Ishikawa (cell line): ENCODE measurements at regions not wholly inside any gene's neighbourhood (a gene's known extent, or its start where the extent isn't known, plus 50 kb on each side); places are given as distances from the start of the nearest gene placed in this dataset.

ENCODE experiments used
- CEBPB ChIP-seq: IDR thresholded peaks from 2 replicates; pipeline ENCODE4 v1.6.1; 2012
- CREB1 ChIP-seq: IDR thresholded peaks from 2 replicates; pipeline ENCODE4 v1.6.1; 2012; ENCODE audit warnings: low read depth
- EP300 ChIP-seq: IDR thresholded peaks from 2 replicates; pipeline ENCODE4 v1.6.1; 2012; ENCODE audit warnings: borderline replicate concordance
- MAX ChIP-seq: IDR thresholded peaks from 2 replicates; pipeline ENCODE4 v1.6.1; 2012
- NFIC ChIP-seq: IDR thresholded peaks from 2 replicates; pipeline ENCODE4 v1.6.1; 2012
- RAD21 ChIP-seq: IDR thresholded peaks from 2 replicates; pipeline ENCODE4 v1.6.1; 2012; ENCODE audit warnings: low read depth
- REST ChIP-seq: IDR thresholded peaks from 2 replicates; pipeline ENCODE4 v1.6.1; 2012; ENCODE audit warnings: low read depth, mild to moderate bottlenecking
- TAF1 ChIP-seq: IDR thresholded peaks from 2 replicates; pipeline ENCODE4 v1.6.1; 2012; ENCODE audit warnings: low read depth, mild to moderate bottlenecking
- TCF12 ChIP-seq: IDR thresholded peaks from 2 replicates; pipeline ENCODE4 v1.6.1; 2012; ENCODE audit warnings: low read depth
- USF1 ChIP-seq: IDR thresholded peaks from 2 replicates; pipeline ENCODE4 v1.6.1; 2012
- YY1 ChIP-seq: IDR thresholded peaks from 2 replicates; pipeline ENCODE4 v1.6.1; 2012; ENCODE audit warnings: low read depth

GRCh38 chr12:131570596-131570995, 140.3 kb upstream of the SFSWAP start:
- TF ChIP-seq USF1 (no peak), CEBPB (no peak), REST (no peak), YY1 (no peak), EP300 (no peak), TAF1 (no peak), NFIC (no peak), CREB1 (no peak), MAX (no peak), RAD21 (no peak), TCF12 (no peak)
